ENCODE measurements at regions not wholly inside any gene's neighbourhood (a gene's known extent, or its start where the extent isn't known, plus 50 kb on each side); places are given as distances from the start of the nearest gene placed in this dataset.
"Not testable (repeated sequence)": the region's sequence is repeated elsewhere in the genome, so short reads cannot be mapped to it uniquely, and the experiment has no call there.

- not testable (repeated sequence) for BruUV-seq (replicated peaks); H3K4me3 Mint-ChIP-seq (ENCODE audit: low read depth, unreplicated experiment); H3K27me3 Mint-ChIP-seq (ENCODE audit: unreplicated experiment)
Measured at GRCh38 chr1:143861306-143861705, 110.5 kb downstream of the FAM72C start.

DNA sequence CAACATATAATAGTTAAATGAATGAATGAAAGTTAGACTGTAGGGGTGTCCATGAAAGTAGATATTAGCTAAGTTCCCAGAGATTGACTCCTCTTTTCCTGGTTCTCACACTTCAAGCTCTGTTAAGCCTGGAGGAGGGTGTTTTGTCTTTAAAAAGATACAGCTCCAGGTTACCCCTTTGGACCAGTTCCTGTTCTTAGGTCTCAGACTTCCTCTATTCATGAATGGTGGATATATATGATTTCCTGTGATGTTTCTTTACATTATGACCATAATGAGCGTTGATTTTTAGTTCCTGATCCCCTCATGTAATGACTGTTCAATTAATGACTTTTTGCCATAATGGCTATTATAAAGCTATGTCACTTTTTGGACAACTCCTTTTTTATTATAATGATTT is 115.9 kb downstream of the FAM72C start:
- H3K36me3 Mint-ChIP-seq (ENCODE audit: insufficient read depth, unreplicated experiment); H3K4me1 Mint-ChIP-seq (ENCODE audit: low read depth, unreplicated experiment); DNase-seq; BruUV-seq (replicated peaks); H3K4me3 Mint-ChIP-seq (ENCODE audit: low read depth, unreplicated experiment); CTCF ChIA-PET; H3K27ac Mint-ChIP-seq (ENCODE audit: unreplicated experiment); intact Hi-C loops (cut with micrococcal nuclease; ENCODE audit: unreplicated experiment); H3K9me3 Mint-ChIP-seq (ENCODE audit: low read depth, unreplicated experiment); H3K27me3 Mint-ChIP-seq (ENCODE audit: unreplicated experiment): not testable (repeated sequence)

More at GRCh38 chr1:143861306-143861705, 110.5 kb downstream of the FAM72C start:
- intact Hi-C loops (cut with micrococcal nuclease; ENCODE audit: unreplicated experiment); DNase-seq; H3K27ac Mint-ChIP-seq (ENCODE audit: unreplicated experiment); H3K9me3 Mint-ChIP-seq (ENCODE audit: low read depth, unreplicated experiment); H3K36me3 Mint-ChIP-seq (ENCODE audit: insufficient read depth, unreplicated experiment); H3K4me1 Mint-ChIP-seq (ENCODE audit: low read depth, unreplicated experiment); CTCF ChIA-PET: not testable (repeated sequence)

DNA sequence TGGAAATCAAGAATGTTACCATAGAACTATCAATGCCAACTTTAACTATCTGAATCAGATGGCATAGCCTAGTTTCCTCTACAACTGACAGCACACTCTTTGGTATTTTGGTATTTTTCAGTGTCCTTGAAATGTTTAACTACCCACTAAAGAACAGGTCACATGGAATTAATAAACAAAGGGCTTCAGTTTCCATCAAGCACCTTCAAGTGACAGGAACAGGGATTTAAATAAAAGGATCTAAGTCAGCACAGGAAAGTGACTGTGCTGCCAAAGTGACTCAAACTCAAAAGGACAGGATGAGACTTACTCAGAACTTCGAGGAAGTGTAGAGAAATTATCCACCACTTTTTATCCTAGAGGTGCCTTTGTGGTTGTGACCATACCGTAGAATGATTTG is 117.7 kb downstream of the FAM72C start:
- H3K27ac Mint-ChIP-seq (ENCODE audit: unreplicated experiment); H3K4me3 Mint-ChIP-seq (ENCODE audit: low read depth, unreplicated experiment); BruUV-seq (replicated peaks); H3K9me3 Mint-ChIP-seq (ENCODE audit: low read depth, unreplicated experiment); H3K4me1 Mint-ChIP-seq (ENCODE audit: low read depth, unreplicated experiment); DNase-seq; intact Hi-C loops (cut with micrococcal nuclease; ENCODE audit: unreplicated experiment); H3K36me3 Mint-ChIP-seq (ENCODE audit: insufficient read depth, unreplicated experiment); CTCF ChIA-PET: not testable (repeated sequence)
- H3K27me3 Mint-ChIP-seq (ENCODE audit: unreplicated experiment), result peaks cover 25% of the 10 kb centered on the region

DNA sequence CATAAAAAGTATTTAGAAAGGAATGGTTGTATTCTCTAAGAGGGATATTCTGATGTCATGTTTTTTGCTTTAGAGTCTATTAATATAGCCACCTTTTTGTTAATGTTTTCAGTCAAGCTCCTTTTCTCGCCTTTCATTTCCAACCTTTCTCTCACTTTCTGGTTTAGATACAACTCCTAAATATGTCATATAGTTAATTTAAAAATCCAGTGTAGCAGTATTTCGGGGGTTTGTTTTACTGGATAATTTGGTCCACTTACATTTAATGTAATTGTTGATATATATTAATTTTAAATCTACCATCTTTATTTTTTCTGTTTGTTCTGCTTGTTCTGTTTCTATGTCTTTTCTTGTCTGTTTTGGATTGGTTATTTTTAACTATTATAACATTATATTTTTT is 121.1 kb downstream of the FAM72C start:
- H3K36me3 Mint-ChIP-seq (ENCODE audit: insufficient read depth, unreplicated experiment); DNase-seq; intact Hi-C loops (cut with micrococcal nuclease; ENCODE audit: unreplicated experiment); BruUV-seq (replicated peaks); H3K4me1 Mint-ChIP-seq (ENCODE audit: low read depth, unreplicated experiment); CTCF ChIA-PET; H3K27ac Mint-ChIP-seq (ENCODE audit: unreplicated experiment); H3K9me3 Mint-ChIP-seq (ENCODE audit: low read depth, unreplicated experiment); H3K4me3 Mint-ChIP-seq (ENCODE audit: low read depth, unreplicated experiment): not testable (repeated sequence)
- peaks cover 25% of the 10 kb centered on the region for H3K27me3 Mint-ChIP-seq (ENCODE audit: unreplicated experiment)

DNA sequence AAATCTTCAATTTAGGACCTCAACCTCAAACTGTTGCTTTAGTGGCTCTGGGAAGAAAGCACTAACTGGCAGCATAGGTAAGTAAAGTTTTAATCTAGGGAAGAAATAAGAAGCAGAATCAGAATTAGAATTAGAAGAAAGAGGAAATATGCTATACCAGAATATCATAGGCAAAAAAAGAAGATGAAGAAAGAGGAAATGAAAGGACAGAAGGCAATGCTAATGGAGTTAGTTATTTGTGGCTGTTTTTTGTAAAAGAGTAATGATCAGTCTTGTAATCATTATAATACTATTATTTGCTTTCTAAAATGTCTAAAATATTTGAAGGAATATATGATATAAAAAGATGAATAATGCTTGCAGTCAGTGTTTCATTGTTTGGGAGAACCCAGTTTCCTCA is 122.9 kb downstream of the FAM72C start:
- H3K4me3 Mint-ChIP-seq (ENCODE audit: low read depth, unreplicated experiment); H3K27ac Mint-ChIP-seq (ENCODE audit: unreplicated experiment); H3K36me3 Mint-ChIP-seq (ENCODE audit: insufficient read depth, unreplicated experiment); BruUV-seq (replicated peaks); DNase-seq; H3K9me3 Mint-ChIP-seq (ENCODE audit: low read depth, unreplicated experiment); CTCF ChIA-PET; intact Hi-C loops (cut with micrococcal nuclease; ENCODE audit: unreplicated experiment); H3K4me1 Mint-ChIP-seq (ENCODE audit: low read depth, unreplicated experiment): not testable (repeated sequence)
- H3K27me3 Mint-ChIP-seq (ENCODE audit: unreplicated experiment), result peaks cover 25% of the 10 kb centered on the region

DNA sequence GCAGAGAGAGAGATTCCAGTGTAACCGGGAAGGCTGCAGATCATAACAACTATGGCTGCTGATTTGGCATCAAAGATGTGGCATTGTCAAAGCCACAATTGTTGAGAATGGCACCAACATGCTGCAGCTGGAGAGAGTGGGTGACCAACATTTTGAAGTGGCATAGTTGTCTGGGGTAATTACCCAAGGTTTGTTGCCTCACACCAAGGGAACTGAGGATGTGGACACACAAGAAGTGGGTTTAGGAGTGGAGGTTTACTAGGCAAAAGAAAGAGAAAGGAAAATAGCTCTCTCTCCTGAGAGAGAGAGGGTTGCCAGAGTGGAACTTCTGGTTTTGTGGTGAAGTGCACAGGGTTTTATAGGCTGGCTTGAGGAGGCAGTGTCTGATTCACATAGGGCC is 126.6 kb downstream of the FAM72C start:
- BruUV-seq (replicated peaks); H3K27ac Mint-ChIP-seq (ENCODE audit: unreplicated experiment); H3K4me3 Mint-ChIP-seq (ENCODE audit: low read depth, unreplicated experiment); intact Hi-C loops (cut with micrococcal nuclease; ENCODE audit: unreplicated experiment); H3K4me1 Mint-ChIP-seq (ENCODE audit: low read depth, unreplicated experiment); DNase-seq; CTCF ChIA-PET; H3K9me3 Mint-ChIP-seq (ENCODE audit: low read depth, unreplicated experiment); H3K36me3 Mint-ChIP-seq (ENCODE audit: insufficient read depth, unreplicated experiment): not testable (repeated sequence)
- peaks cover 11% of the 10 kb centered on the region for H3K27me3 Mint-ChIP-seq (ENCODE audit: unreplicated experiment)

- BruUV-seq (replicated peaks); DNase-seq; H3K4me1 Mint-ChIP-seq (ENCODE audit: low read depth, unreplicated experiment); H3K36me3 Mint-ChIP-seq (ENCODE audit: insufficient read depth, unreplicated experiment); CTCF ChIA-PET; intact Hi-C loops (cut with micrococcal nuclease; ENCODE audit: unreplicated experiment); H3K9me3 Mint-ChIP-seq (ENCODE audit: low read depth, unreplicated experiment); H3K27me3 Mint-ChIP-seq (ENCODE audit: unreplicated experiment); H3K4me3 Mint-ChIP-seq (ENCODE audit: low read depth, unreplicated experiment); H3K27ac Mint-ChIP-seq (ENCODE audit: unreplicated experiment): not testable (repeated sequence)
Measured at GRCh38 chr1:143842058-143842457, 129.7 kb downstream of the FAM72C start.

- H3K36me3 Mint-ChIP-seq (ENCODE audit: insufficient read depth, unreplicated experiment); intact Hi-C loops (cut with micrococcal nuclease; ENCODE audit: unreplicated experiment); H3K4me1 Mint-ChIP-seq (ENCODE audit: low read depth, unreplicated experiment); H3K4me3 Mint-ChIP-seq (ENCODE audit: low read depth, unreplicated experiment); BruUV-seq (replicated peaks); H3K27ac Mint-ChIP-seq (ENCODE audit: unreplicated experiment); DNase-seq; H3K27me3 Mint-ChIP-seq (ENCODE audit: unreplicated experiment); CTCF ChIA-PET; H3K9me3 Mint-ChIP-seq (ENCODE audit: low read depth, unreplicated experiment): not testable (repeated sequence)
Measured at GRCh38 chr1:143839182-143839581, 132.6 kb downstream of the FAM72C start.

- H3K27ac Mint-ChIP-seq (ENCODE audit: unreplicated experiment); H3K9me3 Mint-ChIP-seq (ENCODE audit: low read depth, unreplicated experiment); DNase-seq; intact Hi-C loops (cut with micrococcal nuclease; ENCODE audit: unreplicated experiment); H3K27me3 Mint-ChIP-seq (ENCODE audit: unreplicated experiment); H3K4me3 Mint-ChIP-seq (ENCODE audit: low read depth, unreplicated experiment); H3K36me3 Mint-ChIP-seq (ENCODE audit: insufficient read depth, unreplicated experiment); CTCF ChIA-PET; H3K4me1 Mint-ChIP-seq (ENCODE audit: low read depth, unreplicated experiment); BruUV-seq (replicated peaks): not testable (repeated sequence)
Measured at GRCh38 chr1:143838598-143838929, 133.2 kb downstream of the FAM72C start.

DNA sequence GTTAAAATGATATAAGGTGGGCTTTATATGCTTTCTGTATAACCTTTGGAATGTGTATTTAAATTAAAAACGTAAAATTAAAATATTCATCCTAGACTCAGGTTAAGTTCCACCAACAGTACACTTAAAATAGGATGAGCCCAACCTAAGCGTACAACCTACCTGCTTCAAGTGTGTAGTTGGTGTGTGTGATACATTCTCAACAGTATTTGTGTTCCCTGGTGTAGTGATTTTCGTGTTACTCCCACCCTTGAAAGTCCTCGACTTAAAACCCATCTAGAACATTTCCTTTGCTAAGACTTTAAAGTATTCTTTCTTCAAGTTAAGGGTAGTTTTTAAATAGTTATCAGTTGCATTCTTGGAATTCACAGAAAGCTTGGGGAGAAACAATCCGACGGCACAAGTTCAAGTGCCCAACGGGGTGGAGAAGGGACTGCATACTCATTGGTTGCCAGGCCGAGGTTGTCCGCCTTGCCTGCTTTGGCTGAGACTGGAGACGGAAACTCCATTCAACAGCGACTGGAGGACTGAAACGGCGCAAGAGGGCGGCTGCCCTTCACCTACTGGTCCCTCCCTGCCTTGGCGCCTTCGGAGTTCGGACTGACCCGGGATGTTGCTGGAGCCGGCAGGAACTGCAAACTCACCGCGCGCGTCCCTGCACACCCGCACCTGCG is 133.7 kb downstream of the FAM72C start:
- H3K4me1 Mint-ChIP-seq (ENCODE audit: low read depth, unreplicated experiment); H3K9me3 Mint-ChIP-seq (ENCODE audit: low read depth, unreplicated experiment); H3K4me3 Mint-ChIP-seq (ENCODE audit: low read depth, unreplicated experiment); DNase-seq; H3K36me3 Mint-ChIP-seq (ENCODE audit: insufficient read depth, unreplicated experiment); CTCF ChIA-PET; H3K27me3 Mint-ChIP-seq (ENCODE audit: unreplicated experiment); intact Hi-C loops (cut with micrococcal nuclease; ENCODE audit: unreplicated experiment); H3K27ac Mint-ChIP-seq (ENCODE audit: unreplicated experiment); BruUV-seq (replicated peaks): not testable (repeated sequence)

All from Calu3 (cell line).